GM18499 (cell line): ENCODE measurements at regions not wholly inside any gene's neighbourhood (a gene's known extent, or its start where the extent isn't known, plus 50 kb on each side); places are given as distances from the start of the nearest gene placed in this dataset.

Experiments
- ATAC-seq: cut with Tn5 transposase; IDR thresholded peaks from one replicate; pipeline ENCODE4 v1.9.1; 2021; ENCODE audit warnings: moderate number of reproducible peaks; ENCODE audit not compliant: insufficient read depth, unreplicated experiment

- ATAC-seq: no peak
Observed at GRCh38 chr6:117165911-117166499, 99.4 kb upstream of the VGLL2 start.

DNA sequence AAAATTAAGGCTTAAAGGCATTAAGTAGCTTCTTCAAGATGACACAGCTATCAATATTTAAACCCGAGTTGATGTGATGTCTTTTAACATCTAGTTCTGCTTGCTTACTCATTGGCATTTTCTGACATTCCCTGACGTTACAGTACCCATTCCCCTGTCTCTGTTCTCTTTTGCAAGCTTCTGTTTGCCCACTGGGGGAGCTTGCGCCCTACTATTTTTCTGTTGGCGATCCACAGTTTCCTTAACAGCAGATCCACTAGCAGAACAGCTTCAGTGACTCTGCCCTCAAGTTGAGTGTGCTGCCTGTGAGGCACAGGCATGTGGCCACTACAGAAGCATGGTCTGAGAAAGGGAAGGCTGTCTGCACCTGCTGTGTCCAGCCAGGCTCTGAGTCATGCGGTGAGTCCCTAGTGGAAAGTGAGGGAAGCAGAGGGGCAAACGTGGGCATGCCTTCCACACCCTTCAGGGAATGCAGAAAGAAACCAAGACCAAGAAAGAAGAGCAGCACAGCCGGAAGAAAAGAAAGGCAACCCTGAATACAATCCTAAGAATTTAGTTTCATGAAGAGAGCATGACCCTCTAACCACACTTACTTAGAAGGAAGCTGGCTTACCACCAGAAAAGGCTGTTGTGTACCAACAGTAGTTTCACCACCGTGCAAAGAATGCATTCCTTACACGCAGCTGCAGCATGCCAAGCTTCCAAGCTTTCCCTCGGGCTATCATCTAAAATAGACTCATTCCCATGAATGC is 97.7 kb upstream of the VGLL2 start:
- ATAC-seq: no peak

DNA sequence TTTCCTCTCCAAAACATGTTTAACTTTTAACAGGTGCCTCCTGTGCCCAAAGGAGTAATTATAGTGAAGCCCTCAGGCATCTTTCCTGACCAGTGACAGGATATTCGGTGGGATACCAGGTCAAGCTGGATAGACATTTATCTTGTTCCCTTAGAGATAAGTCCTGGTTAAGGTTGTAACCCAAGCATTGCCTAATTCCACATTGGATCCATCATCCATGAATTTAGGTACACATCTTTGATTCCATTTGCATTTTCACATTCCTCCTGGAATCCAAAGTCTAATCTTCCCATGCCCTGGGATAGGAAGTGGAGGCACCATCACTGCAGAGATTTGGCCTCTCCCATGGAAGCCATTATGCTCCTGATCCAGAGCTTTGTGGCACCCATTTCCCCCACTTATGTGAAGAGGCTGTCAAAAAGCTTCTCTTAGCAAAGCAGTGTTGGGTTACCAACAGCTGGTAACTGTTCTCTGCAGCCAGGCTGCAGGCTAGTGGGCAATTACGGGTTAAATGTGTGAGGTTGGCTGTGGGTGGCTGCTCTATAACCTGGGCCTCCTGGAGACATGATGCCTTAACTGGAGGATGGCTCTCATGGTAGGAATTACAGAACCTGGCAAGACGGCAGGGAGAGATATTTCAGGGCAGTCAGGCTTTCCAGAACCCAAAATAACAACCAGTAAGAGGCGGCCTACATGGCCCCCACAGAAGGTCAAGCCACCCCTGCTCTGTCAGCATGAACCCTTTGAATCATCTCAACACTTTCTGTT is 96.9 kb upstream of the VGLL2 start:
- no peak for ATAC-seq

GRCh38 chr6:117169064-117169665 is 96.2 kb upstream of the VGLL2 start:
- ATAC-seq: no peak

DNA sequence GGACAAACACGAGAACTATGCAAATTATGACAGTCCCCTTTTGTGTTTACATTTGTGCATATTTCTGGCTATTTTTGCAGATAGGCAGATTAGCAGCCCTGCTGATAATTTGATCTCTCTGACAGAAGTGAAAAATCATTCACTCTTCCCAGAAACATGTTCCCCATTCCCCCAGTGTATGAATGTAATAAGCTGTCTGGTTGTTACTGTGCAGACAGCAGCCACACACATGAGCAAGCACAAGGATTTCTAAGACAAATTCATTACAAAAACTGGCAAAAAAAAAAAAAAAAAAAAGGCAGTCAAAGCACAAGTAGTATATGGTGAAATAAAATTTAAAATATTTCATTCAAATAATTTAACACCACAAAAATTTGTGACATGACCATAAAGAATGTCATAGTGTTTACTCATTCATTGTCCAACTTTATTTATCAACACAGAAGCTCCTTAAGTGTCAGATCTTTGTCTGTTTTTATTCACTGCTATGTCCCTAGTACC is 95.5 kb upstream of the VGLL2 start:
- no peak for ATAC-seq

DNA sequence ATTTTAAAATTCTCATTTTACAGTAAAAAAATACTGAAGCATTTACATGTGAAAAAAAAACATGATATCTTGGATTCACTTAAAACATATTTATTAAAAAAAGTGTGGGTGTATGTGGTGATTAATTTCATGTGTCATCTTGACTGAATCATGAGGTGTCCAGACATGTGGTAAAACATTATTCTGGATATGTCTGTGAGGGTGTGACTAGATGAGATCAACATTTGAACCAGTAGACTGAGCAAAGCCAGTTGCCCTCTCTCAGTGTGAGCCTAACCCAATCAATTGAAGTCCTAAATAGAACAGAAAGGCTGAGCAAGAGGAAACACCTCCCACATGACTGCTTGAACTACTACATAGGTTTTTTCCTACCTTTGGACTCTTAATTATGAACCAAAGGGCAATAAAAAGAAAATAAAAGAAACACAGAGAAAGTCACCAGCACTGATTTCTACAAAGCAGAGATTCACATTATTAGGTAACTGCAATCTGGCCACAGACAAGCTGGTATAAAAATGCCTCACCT is 90.5 kb upstream of the VGLL2 start:
- no peak for ATAC-seq

GRCh38 chr6:117188627-117189201 is 76.6 kb upstream of the VGLL2 start:
- no peak for ATAC-seq

DNA sequence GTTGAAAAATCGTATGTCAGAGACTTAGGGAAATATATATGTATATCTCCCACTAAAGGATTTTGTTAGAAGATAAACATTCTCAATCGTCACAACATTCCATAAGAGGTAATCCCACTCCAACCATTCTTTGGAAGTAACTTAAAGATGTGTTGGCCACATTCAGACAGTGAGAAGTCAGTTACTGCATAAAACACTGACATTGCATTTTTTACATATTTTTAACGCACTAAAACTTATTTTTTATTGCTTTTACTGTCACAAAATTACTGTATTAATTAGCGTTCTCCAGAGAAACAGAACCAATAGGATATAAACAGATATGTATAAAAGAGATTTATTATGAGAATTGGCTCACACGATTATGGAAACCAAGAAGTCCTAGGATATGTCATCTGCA is 74.3 kb upstream of the VGLL2 start:
- no peak for ATAC-seq

GRCh38 chr6:117191448-117191847 is 73.9 kb upstream of the VGLL2 start:
- no peak for ATAC-seq

- ATAC-seq: no peak
Observed at GRCh38 chr6:117194271-117194670, 71.1 kb upstream of the VGLL2 start.

GRCh38 chr6:117194978-117195377 is 70.4 kb upstream of the VGLL2 start:
- no peak for ATAC-seq

GRCh38 chr6:117195728-117196127 is 69.6 kb upstream of the VGLL2 start:
- no peak for ATAC-seq

DNA sequence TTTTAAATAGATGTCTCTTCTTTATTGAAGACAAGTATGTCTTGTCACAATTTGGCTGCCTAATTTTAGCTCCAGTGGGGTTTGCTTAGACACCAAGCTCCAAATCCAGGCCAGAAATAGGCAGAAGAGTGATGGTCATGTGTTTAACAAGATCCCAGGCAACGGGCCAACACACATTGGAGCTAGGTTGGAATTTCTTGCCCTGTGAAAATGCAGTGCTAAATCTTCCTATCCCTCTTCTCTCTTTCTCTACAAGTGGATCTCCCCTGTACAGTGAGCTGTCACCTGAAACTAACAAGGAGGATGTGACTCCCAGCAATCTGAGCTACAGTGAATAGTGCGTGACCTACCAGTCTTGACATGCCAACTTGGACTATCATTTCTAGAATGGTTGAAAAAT is 65.3 kb upstream of the VGLL2 start:
- no peak for ATAC-seq

DNA sequence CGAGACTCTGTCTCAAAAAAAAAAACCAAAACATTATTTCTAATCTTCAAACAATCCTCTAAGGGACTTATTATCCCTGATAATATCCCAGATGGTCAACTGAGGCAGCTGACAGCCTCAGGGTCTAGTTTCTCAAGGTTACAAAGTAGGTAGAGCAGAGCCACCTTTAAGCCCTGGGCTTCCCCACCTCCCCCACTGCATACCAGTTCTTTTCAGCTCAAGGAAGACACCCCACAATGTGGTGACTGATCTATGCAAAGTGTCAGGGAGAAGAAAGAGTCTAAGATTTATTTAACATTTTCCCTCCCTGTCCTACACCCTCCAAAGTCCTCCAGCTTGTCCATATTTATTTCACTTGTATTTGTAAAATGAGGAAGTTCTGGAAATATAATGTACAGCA is 60.5 kb upstream of the VGLL2 start:
- no peak for ATAC-seq

- ATAC-seq: no peak
Observed at GRCh38 chr6:117205876-117206275, 59.5 kb upstream of the VGLL2 start.

- no peak for ATAC-seq
Observed at GRCh38 chr6:117206522-117206921, 58.8 kb upstream of the VGLL2 start.

DNA sequence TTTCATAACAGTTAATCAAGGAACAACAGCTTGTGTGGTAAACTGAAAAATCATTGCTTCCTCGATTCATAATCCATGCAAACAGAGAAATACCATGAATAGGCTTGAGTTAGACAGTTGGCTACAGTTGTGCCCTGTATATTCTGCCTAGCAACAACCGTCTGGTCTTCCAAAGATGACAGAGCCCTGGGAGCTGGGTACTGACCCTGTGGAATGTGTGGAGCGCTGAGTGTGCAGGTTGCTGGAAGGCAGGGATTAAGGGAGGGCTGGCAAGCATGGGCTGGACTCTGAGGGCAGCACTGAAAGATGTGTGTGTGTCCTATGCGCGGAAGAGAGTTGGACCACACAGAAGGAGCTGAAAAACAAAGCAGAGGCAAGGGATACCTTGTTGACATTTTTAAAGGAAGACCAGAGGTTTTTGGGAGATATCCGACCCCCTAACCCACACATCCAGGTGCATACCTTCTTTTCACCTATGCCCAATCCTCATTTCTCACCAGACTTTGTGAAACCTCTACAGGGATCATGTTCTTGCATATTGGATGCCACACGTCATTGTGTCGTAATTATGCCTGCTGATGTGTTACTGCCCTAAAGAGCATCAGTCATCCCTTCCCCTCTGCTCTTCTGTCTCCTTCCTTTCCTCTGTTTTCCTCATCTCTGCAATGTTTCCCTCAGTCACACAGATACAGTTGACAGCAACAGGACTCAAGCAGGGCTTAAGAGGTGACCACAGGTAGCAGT is 58.2 kb upstream of the VGLL2 start:
- no peak for ATAC-seq

- no peak for ATAC-seq
Observed at GRCh38 chr6:117210279-117210678, 55.1 kb upstream of the VGLL2 start.

GRCh38 chr6:117215353-117216090 is 49.8 kb upstream of the VGLL2 start:
- no peak for ATAC-seq
